ENCODE measurements at regions not wholly inside any gene's neighbourhood (a gene's known extent, or its start where the extent isn't known, plus 50 kb on each side); places are given as distances from the start of the nearest gene placed in this dataset.

GRCh38 chr14:98119739-98120138 lies 1152.3 kb downstream of the BCL11B start:
- TF ChIP-seq CTCF (IDR thresholded peaks at IDR 0.05) (no peak), ZFX (IDR thresholded peaks at IDR 0.05; ENCODE audit: borderline replicate concordance) (no peak)
